Endothelial cell of umbilical vein (primary cell): ENCODE measurements at regions not wholly inside any gene's neighbourhood (a gene's known extent, or its start where the extent isn't known, plus 50 kb on each side); places are given as distances from the start of the nearest gene placed in this dataset.

Source experiments
- EZH2 ChIP-seq: IDR thresholded peaks from 2 replicates; pipeline ENCODE4 v1.6.1; 2012; ENCODE audit warnings: borderline replicate concordance, low read depth, mild to moderate bottlenecking, moderate library complexity, low read length, inconsistent platforms; ENCODE audit not compliant: severe bottlenecking
- FOS ChIP-seq: IDR thresholded peaks from 2 replicates; pipeline ENCODE4 v1.6.1; 2011; ENCODE audit warnings: mild to moderate bottlenecking, low read length, moderate library complexity, borderline replicate concordance; ENCODE audit not compliant: insufficient read depth
- GATA2 ChIP-seq: IDR thresholded peaks from 2 replicates; pipeline ENCODE4 v1.7.0; 2011; ENCODE audit warnings: low read depth, mild to moderate bottlenecking, moderate library complexity, mixed read lengths, low read length; ENCODE audit not compliant: insufficient read length, insufficient read depth
- JUN ChIP-seq: IDR thresholded peaks from 2 replicates; pipeline ENCODE4 v1.6.1; 2011; ENCODE audit warnings: borderline replicate concordance, low read depth; ENCODE audit not compliant: insufficient read length, insufficient read depth
- MYC ChIP-seq: IDR thresholded peaks from one replicate; pipeline ENCODE4 v1.6.1; 2011; ENCODE audit warnings: mild to moderate bottlenecking, low read depth, low read length
- POLR2A ChIP-seq: IDR thresholded peaks from 2 replicates; pipeline ENCODE4 v1.6.1; 2012; ENCODE audit warnings: low read depth, mild to moderate bottlenecking, control low read depth, low read length
- POLR2AphosphoS5 ChIP-seq: IDR thresholded peaks from 2 replicates; pipeline ENCODE4 v1.6.1; 2012; ENCODE audit warnings: low read depth, mild to moderate bottlenecking, control low read depth, low read length, moderate library complexity; ENCODE audit not compliant: insufficient read depth
- TF ChIP-seq, protein P1 (sequence below), 2 donors: IDR thresholded peaks; 1 replicate in 1 of 2; 2 replicates in 1 of 2; pipeline ENCODE4 v1.5.1; 2011; ENCODE audit warnings: low read length in 2 of 2, mild to moderate bottlenecking in 2 of 2, moderate library complexity in 2 of 2, control low read depth in 1 of 2, inconsistent platforms in 1 of 2, low read depth in 1 of 2; ENCODE audit not compliant: insufficient read depth in 1 of 2; ENCODE audit errors: extremely low read depth in 1 of 2
- TF ChIP-seq, protein P2 (sequence below): IDR thresholded peaks from 2 replicates; pipeline ENCODE4 v1.6.1; 2011; ENCODE audit not compliant: insufficient read depth, insufficient read length

DNA sequence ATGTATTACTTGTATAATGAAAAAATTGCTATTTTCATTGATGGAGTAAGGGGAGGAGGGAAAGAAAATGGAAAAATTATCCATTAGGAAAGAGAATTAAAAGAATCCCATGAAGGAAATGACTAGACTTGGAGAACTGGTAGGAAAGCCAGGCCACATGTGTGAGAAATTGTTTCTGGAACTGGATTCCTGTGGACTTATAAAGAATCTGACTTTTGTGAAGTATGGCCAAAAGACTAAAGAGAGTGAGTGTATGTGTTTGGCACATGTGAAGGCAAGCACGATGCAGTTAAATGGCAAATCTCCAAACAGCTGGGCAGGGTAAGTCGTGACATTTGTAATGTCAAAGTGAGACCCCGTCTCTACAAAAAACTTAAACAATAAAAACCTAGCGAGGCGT is 89.4 kb downstream of the MTX3 start:
- TF ChIP-seq POLR2AphosphoS5, result no peak
- no peak for TF ChIP-seq MYC
- TF ChIP-seq POLR2A, result no peak
- TF ChIP-seq FOS, result no peak
- TF ChIP-seq, protein P1, sequence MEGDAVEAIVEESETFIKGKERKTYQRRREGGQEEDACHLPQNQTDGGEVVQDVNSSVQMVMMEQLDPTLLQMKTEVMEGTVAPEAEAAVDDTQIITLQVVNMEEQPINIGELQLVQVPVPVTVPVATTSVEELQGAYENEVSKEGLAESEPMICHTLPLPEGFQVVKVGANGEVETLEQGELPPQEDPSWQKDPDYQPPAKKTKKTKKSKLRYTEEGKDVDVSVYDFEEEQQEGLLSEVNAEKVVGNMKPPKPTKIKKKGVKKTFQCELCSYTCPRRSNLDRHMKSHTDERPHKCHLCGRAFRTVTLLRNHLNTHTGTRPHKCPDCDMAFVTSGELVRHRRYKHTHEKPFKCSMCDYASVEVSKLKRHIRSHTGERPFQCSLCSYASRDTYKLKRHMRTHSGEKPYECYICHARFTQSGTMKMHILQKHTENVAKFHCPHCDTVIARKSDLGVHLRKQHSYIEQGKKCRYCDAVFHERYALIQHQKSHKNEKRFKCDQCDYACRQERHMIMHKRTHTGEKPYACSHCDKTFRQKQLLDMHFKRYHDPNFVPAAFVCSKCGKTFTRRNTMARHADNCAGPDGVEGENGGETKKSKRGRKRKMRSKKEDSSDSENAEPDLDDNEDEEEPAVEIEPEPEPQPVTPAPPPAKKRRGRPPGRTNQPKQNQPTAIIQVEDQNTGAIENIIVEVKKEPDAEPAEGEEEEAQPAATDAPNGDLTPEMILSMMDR (IDR thresholded peaks at IDR 0.05; ENCODE audit: extremely low read depth in 1 of 2, insufficient read depth in 1 of 2, low read depth in 1 of 2, low read length in 2 of 2), result no peak
- TF ChIP-seq GATA2, result no peak
- TF ChIP-seq EZH2, result no peak
- TF ChIP-seq JUN, result no peak
- TF ChIP-seq, protein P2, sequence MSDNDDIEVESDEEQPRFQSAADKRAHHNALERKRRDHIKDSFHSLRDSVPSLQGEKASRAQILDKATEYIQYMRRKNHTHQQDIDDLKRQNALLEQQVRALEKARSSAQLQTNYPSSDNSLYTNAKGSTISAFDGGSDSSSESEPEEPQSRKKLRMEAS, result no peak
